NCI-H526 treated with DMSO at 0.1 percent for 48 hours (cell line): ENCODE measurements at regions not wholly inside any gene's neighbourhood (a gene's known extent, or its start where the extent isn't known, plus 50 kb on each side); places are given as distances from the start of the nearest gene placed in this dataset.
"Not testable (repeated sequence)": the region's sequence is repeated elsewhere in the genome, so short reads cannot be mapped to it uniquely, and the experiment has no call there.

ENCODE experiments used
- DNase-seq: peaks from one replicate; lab custom pipeline; 2025; lab: John Stamatoyannopoulos, UW

GRCh38 chr11:86166287-86166686 lies 78.3 kb upstream of the EED start:
- DNase-seq: not testable (repeated sequence)

GRCh38 chr11:86164106-86164505 lies 80.4 kb upstream of the EED start:
- DNase-seq: no peak

- not testable (repeated sequence) for DNase-seq
These were observed 81.2 kb upstream of the EED start for GRCh38 chr11:86163221-86163876.

GRCh38 chr11:86162239-86162638 lies 82.3 kb upstream of the EED start:
- DNase-seq: no peak

- no peak for DNase-seq
These were observed 82.7 kb upstream of the EED start for GRCh38 chr11:86161837-86162236.

GRCh38 chr11:86161336-86161735 lies 83.2 kb upstream of the EED start:
- no peak for DNase-seq

GRCh38 chr11:86160541-86161149 lies 83.9 kb upstream of the EED start:
- no peak for DNase-seq

GRCh38 chr11:86159581-86159891 lies 85.0 kb upstream of the EED start:
- DNase-seq: no peak

- DNase-seq: no peak
These were observed 85.6 kb upstream of the EED start for GRCh38 chr11:86158704-86159580.

GRCh38 chr11:86157797-86158378 lies 86.7 kb upstream of the EED start:
- no peak for DNase-seq

GRCh38 chr11:86156397-86156955 lies 87.6 kb upstream of the PICALM start:
- no peak for DNase-seq

GRCh38 chr11:86155200-86155844 lies 86.4 kb upstream of the PICALM start:
- peak; percentile 45 for DNase-seq

GRCh38 chr11:86153439-86153838 lies 84.6 kb upstream of the PICALM start:
- DNase-seq: no peak

- no peak for DNase-seq
These were observed 84.0 kb upstream of the PICALM start for GRCh38 chr11:86152901-86153300.

GRCh38 chr11:86152006-86152862 lies 83.3 kb upstream of the PICALM start:
- no peak for DNase-seq

- DNase-seq: no peak
These were observed 82.5 kb upstream of the PICALM start for GRCh38 chr11:86151174-86152005.

- DNase-seq: no peak
These were observed 81.9 kb upstream of the PICALM start for GRCh38 chr11:86150847-86151173.

GRCh38 chr11:86149792-86150191 lies 80.9 kb upstream of the PICALM start:
- no peak for DNase-seq

- no peak for DNase-seq
These were observed 79.5 kb upstream of the PICALM start for GRCh38 chr11:86148345-86148747.

- no peak for DNase-seq
These were observed 78.1 kb upstream of the PICALM start for GRCh38 chr11:86147004-86147403.
